GM12865 (cell line): ENCODE measurements at regions not wholly inside any gene's neighbourhood (a gene's known extent, or its start where the extent isn't known, plus 50 kb on each side); places are given as distances from the start of the nearest gene placed in this dataset.

Experiments
- DNase-seq: peaks from one replicate; pipeline ENCODE4 v3.0.0; 2010; ENCODE audit warnings: low read depth
- H3K4me3 ChIP-seq: 2 replicates; pipeline ENCODE4 v1.5.1; 2011; ENCODE audit warnings: mild to moderate bottlenecking, low read depth, low read length, control low read depth
- CTCF ChIP-seq: IDR thresholded peaks from 2 replicates; pipeline ENCODE4 v1.5.1; 2011; ENCODE audit warnings: low read length, control low read depth, low read depth, inconsistent platforms; ENCODE audit not compliant: insufficient read depth; ENCODE audit errors: missing control alignments

GRCh38 chr18:54736981-54737380 lies 91.3 kb upstream of the RAB27B start:
- H3K4me3 ChIP-seq = no peak overlapping the region
- no peak for DNase-seq
- TF ChIP-seq CTCF = no peak

- no peak for TF ChIP-seq CTCF
- H3K4me3 ChIP-seq = no peak overlapping the region
- no peak for DNase-seq
These were observed 90.3 kb upstream of the RAB27B start for GRCh38 chr18:54737986-54738385.

- no peak overlapping the region for H3K4me3 ChIP-seq
- DNase-seq = no peak
- no peak for TF ChIP-seq CTCF
These were observed 88.8 kb upstream of the RAB27B start for GRCh38 chr18:54739476-54739875.

- DNase-seq = no peak
- H3K4me3 ChIP-seq = no peak overlapping the region
These were observed 88.0 kb upstream of the RAB27B start for GRCh38 chr18:54740136-54740846.

GRCh38 chr18:54742120-54742519 lies 86.2 kb upstream of the RAB27B start:
- DNase-seq = no peak
- TF ChIP-seq CTCF = no peak
- H3K4me3 ChIP-seq = no peak overlapping the region

More at GRCh38 chr18:54740136-54740846, 88.0 kb upstream of the RAB27B start:
- TF ChIP-seq CTCF = no peak

- DNase-seq = no peak
- no peak for TF ChIP-seq CTCF
- no peak overlapping the region for H3K4me3 ChIP-seq
These were observed 85.3 kb upstream of the RAB27B start for GRCh38 chr18:54742659-54743604.
